ENCODE measurements at regions not wholly inside any gene's neighbourhood (a gene's known extent, or its start where the extent isn't known, plus 50 kb on each side); places are given as distances from the start of the nearest gene placed in this dataset.
A peak's percentile ranks its signal among the peaks of the same experiment; 100 is the strongest.
"Not testable (repeated sequence)": the region's sequence is repeated elsewhere in the genome, so short reads cannot be mapped to it uniquely, and the experiment has no call there.

- ATAC-seq (replicated peaks in 6 of 8) = no peak
- Histone ChIP-seq H3K27ac (no peak overlapping the region), H3K4me3 (no peak overlapping the region), H3K4me1 (replicated peaks in 1 of 2) (no peaks in the 10 kb centered on the region)
- WGBS, 10 experiments = 0 to 92% (median 60%) methylated on average over 1 to 4 of the region's 4 CpGs; no CpG with 5 or more reads in 2 of the 10 experiments
- in situ Hi-C loops (cut with MboI; ENCODE audit: low pct_unique_long_range_greater_than_20kb in 2 of 9, low sequenced_read_pairs in 9 of 9, unreplicated experiment in 9 of 9) = no loop called here
These were observed 114.8 kb upstream of the FIBIN start for GRCh38 chr11:26878959-26879581.

- H3K4me1 ChIP-seq (replicated peaks in 1 of 2); H3K4me3 ChIP-seq; ATAC-seq (replicated peaks in 6 of 8); H3K27ac ChIP-seq; in situ Hi-C loops (cut with MboI; ENCODE audit: low pct_unique_long_range_greater_than_20kb in 2 of 9, low sequenced_read_pairs in 9 of 9, unreplicated experiment in 9 of 9): not testable (repeated sequence)
- 55 to 100% (median 86%) methylated on average over 1 to 2 of the region's 4 CpGs; no CpG with 5 or more reads in 4 of the 10 experiments for WGBS, 10 experiments
These were observed 111.5 kb upstream of the FIBIN start for GRCh38 chr11:26882363-26882880.

GRCh38 chr11:26891501-26891900 lies 102.4 kb upstream of the FIBIN start:
- in situ Hi-C loops (cut with MboI; ENCODE audit: low pct_unique_long_range_greater_than_20kb in 2 of 9, low sequenced_read_pairs in 9 of 9, unreplicated experiment in 9 of 9) = no loop called here
- no peak for ATAC-seq (replicated peaks in 6 of 8)
- Histone ChIP-seq H3K4me1 (replicated peaks in 1 of 2) (no peaks in the 10 kb centered on the region), H3K4me3 (no peak overlapping the region), H3K27ac (no peak overlapping the region)
- 6 to 94% (median 83%) methylated on average over 1 to 2 of the region's 2 CpGs; no CpG with 5 or more reads in 3 of the 10 experiments for WGBS, 10 experiments

GRCh38 chr11:26896719-26897118 lies 97.2 kb upstream of the FIBIN start:
- ATAC-seq (replicated peaks in 6 of 8) = peak in 3 of 8 experiments; percentile 67 to 83 (median 78)
- in situ Hi-C loops (cut with MboI; ENCODE audit: low pct_unique_long_range_greater_than_20kb in 2 of 9, low sequenced_read_pairs in 9 of 9, unreplicated experiment in 9 of 9) = no loop called here
- 0 to 50% (median 46%) methylated on average over 1 to 2 of the region's 2 CpGs for WGBS, 10 experiments
- no peak overlapping the region for H3K4me3 ChIP-seq
- no peak overlapping the region for H3K27ac ChIP-seq
- no peaks in the 10 kb centered on the region for H3K4me1 ChIP-seq (replicated peaks in 1 of 2)

GRCh38 chr11:26898799-26899198 lies 95.1 kb upstream of the FIBIN start:
- H3K4me1 ChIP-seq (replicated peaks in 1 of 2) = no peaks in the 10 kb centered on the region
- ATAC-seq (replicated peaks in 6 of 8) = peak in 2 of 8 experiments; percentile 71 to 77
- WGBS, 10 experiments = 0 to 100% (median 15%) methylated on average over 1 of the region's 1 CpG; no CpG with 5 or more reads in 4 of the 10 experiments
- H3K4me3 ChIP-seq = no peak overlapping the region
- in situ Hi-C loops (cut with MboI; ENCODE audit: low pct_unique_long_range_greater_than_20kb in 2 of 9, low sequenced_read_pairs in 9 of 9, unreplicated experiment in 9 of 9) = no loop called here
- no peak overlapping the region for H3K27ac ChIP-seq

GRCh38 chr11:26901162-26901561 lies 92.8 kb upstream of the FIBIN start:
- no peak overlapping the region for H3K4me3 ChIP-seq
- in situ Hi-C loops (cut with MboI; ENCODE audit: low pct_unique_long_range_greater_than_20kb in 2 of 9, low sequenced_read_pairs in 9 of 9, unreplicated experiment in 9 of 9) = no loop called here
- ATAC-seq (replicated peaks in 6 of 8) = peak in 3 of 8 experiments; percentile 46 to 60 (median 46)
- 17 to 100% (median 84%) methylated on average over 1 of the region's 1 CpG; no CpG with 5 or more reads in 4 of the 10 experiments for WGBS, 10 experiments
- H3K4me1 ChIP-seq (replicated peaks in 1 of 2) = peaks cover 0 to 4% of the 10 kb centered on the region in 2 donors
- no peak overlapping the region for H3K27ac ChIP-seq

- Histone ChIP-seq H3K4me3 (no peak overlapping the region), H3K27ac (no peak overlapping the region), H3K4me1 (replicated peaks in 1 of 2) (peaks cover 0 to 4% of the 10 kb centered on the region in 2 donors)
- ATAC-seq (replicated peaks in 6 of 8) = peak in 2 of 8 experiments; percentile 25 to 51
- in situ Hi-C loops (cut with MboI; ENCODE audit: low pct_unique_long_range_greater_than_20kb in 2 of 9, low sequenced_read_pairs in 9 of 9, unreplicated experiment in 9 of 9) = no loop called here
- 67 to 100% (median 86%) methylated on average over 1 of the region's 1 CpG; no CpG with 5 or more reads in 3 of the 10 experiments for WGBS, 10 experiments
These were observed 89.8 kb upstream of the FIBIN start for GRCh38 chr11:26904132-26904531.

GRCh38 chr11:26904801-26905200 lies 89.1 kb upstream of the FIBIN start:
- peaks cover 0 to 4% of the 10 kb centered on the region in 2 donors for H3K4me1 ChIP-seq (replicated peaks in 1 of 2)
- H3K4me3 ChIP-seq = no peak overlapping the region
- in situ Hi-C loops (cut with MboI; ENCODE audit: low pct_unique_long_range_greater_than_20kb in 2 of 9, low sequenced_read_pairs in 9 of 9, unreplicated experiment in 9 of 9) = no loop called here
- WGBS, 10 experiments = 0 to 100% (median 50%) methylated on average over 1 of the region's 1 CpG; no CpG with 5 or more reads in 1 of the 10 experiments
- H3K27ac ChIP-seq = no peak overlapping the region
- ATAC-seq (replicated peaks in 6 of 8) = no peak

- H3K4me3 ChIP-seq = no peak overlapping the region
- peaks cover 0 to 4% of the 10 kb centered on the region in 2 donors for H3K4me1 ChIP-seq (replicated peaks in 1 of 2)
- in situ Hi-C loops (cut with MboI; ENCODE audit: low pct_unique_long_range_greater_than_20kb in 2 of 9, low sequenced_read_pairs in 9 of 9, unreplicated experiment in 9 of 9) = no loop called here
- WGBS, 10 experiments = 14 to 100% (median 48%) methylated on average over 1 to 2 of the region's 3 CpGs; no CpG with 5 or more reads in 4 of the 10 experiments
- H3K27ac ChIP-seq = no peak overlapping the region
- ATAC-seq (replicated peaks in 6 of 8) = peak; percentile 65 to 90 (median 77)
These were observed 88.5 kb upstream of the FIBIN start for GRCh38 chr11:26905368-26905767.

- H3K27ac ChIP-seq = no peak overlapping the region
- H3K4me1 ChIP-seq (replicated peaks in 1 of 2) = no peaks in the 10 kb centered on the region
- no peak overlapping the region for H3K4me3 ChIP-seq
- in situ Hi-C loops (cut with MboI; ENCODE audit: low pct_unique_long_range_greater_than_20kb in 2 of 9, low sequenced_read_pairs in 9 of 9, unreplicated experiment in 9 of 9) = no loop called here
- WGBS, 10 experiments = 38 to 94% (median 80%) methylated on average over 1 to 3 of the region's 3 CpGs
- ATAC-seq (replicated peaks in 6 of 8) = no peak
These were observed 84.4 kb upstream of the FIBIN start for GRCh38 chr11:26909515-26909914.

- no peak overlapping the region for H3K27ac ChIP-seq
- no peak overlapping the region for H3K4me3 ChIP-seq
- no peaks in the 10 kb centered on the region for H3K4me1 ChIP-seq (replicated peaks in 1 of 2)
- in situ Hi-C loops (cut with MboI; ENCODE audit: low pct_unique_long_range_greater_than_20kb in 2 of 9, low sequenced_read_pairs in 9 of 9, unreplicated experiment in 9 of 9) = no loop called here
- no peak for ATAC-seq (replicated peaks in 6 of 8)
- 51 to 93% (median 70%) methylated on average over 2 to 6 of the region's 6 CpGs for WGBS, 10 experiments
These were observed 83.8 kb upstream of the FIBIN start for GRCh38 chr11:26909991-26910591.

GRCh38 chr11:26914968-26915367 lies 78.9 kb upstream of the FIBIN start:
- ATAC-seq (replicated peaks in 6 of 8) = no peak
- Histone ChIP-seq H3K27ac (no peak overlapping the region), H3K4me1 (replicated peaks in 1 of 2) (no peaks in the 10 kb centered on the region), H3K4me3 (no peak overlapping the region)
- 22 to 80% (median 53%) methylated on average over 2 to 6 of the region's 6 CpGs; no CpG with 5 or more reads in 1 of the 10 experiments for WGBS, 10 experiments
- in situ Hi-C loops (cut with MboI; ENCODE audit: low pct_unique_long_range_greater_than_20kb in 2 of 9, low sequenced_read_pairs in 9 of 9, unreplicated experiment in 9 of 9) = no loop called here

- no peaks in the 10 kb centered on the region for H3K4me1 ChIP-seq (replicated peaks in 1 of 2)
- in situ Hi-C loops (cut with MboI; ENCODE audit: low pct_unique_long_range_greater_than_20kb in 2 of 9, low sequenced_read_pairs in 9 of 9, unreplicated experiment in 9 of 9) = no loop called here
- ATAC-seq (replicated peaks in 6 of 8) = no peak
- no peak overlapping the region for H3K27ac ChIP-seq
- H3K4me3 ChIP-seq = no peak overlapping the region
- 70 to 97% (median 92%) methylated on average over 2 to 6 of the region's 6 CpGs; no CpG with 5 or more reads in 3 of the 10 experiments for WGBS, 10 experiments
These were observed 77.1 kb upstream of the FIBIN start for GRCh38 chr11:26916805-26917204.

Data from motor neuron (in vitro differentiated cells).